GM23248 (cell line): ENCODE measurements at regions not wholly inside any gene's neighbourhood (a gene's known extent, or its start where the extent isn't known, plus 50 kb on each side); places are given as distances from the start of the nearest gene placed in this dataset.

Source experiments
- EZH2 ChIP-seq: fragments of 200-600 bp; sonication (generic); IDR thresholded peaks from 2 replicates; pipeline ENCODE4 v1.6.1; 2018; ENCODE audit warnings: antibody characterized with exemption, mild to moderate bottlenecking; ENCODE audit not compliant: insufficient read depth, poor library complexity, severe bottlenecking
- EZH2phosphoT487 ChIP-seq: fragments of 200-600 bp; sonication (generic); IDR thresholded peaks from 2 replicates; pipeline ENCODE4 v1.6.1; 2018; ENCODE audit warnings: antibody characterized with exemption, moderate library complexity, mild to moderate bottlenecking, low read depth; ENCODE audit not compliant: insufficient read depth

GRCh38 chr11:130573767-130574166, 125.3 kb downstream of the ADAMTS15 start:
- TF ChIP-seq EZH2 (no peak), EZH2phosphoT487 (no peak)
